Fibroblast of mammary gland (primary cell): ENCODE measurements at regions not wholly inside any gene's neighbourhood (a gene's known extent, or its start where the extent isn't known, plus 50 kb on each side); places are given as distances from the start of the nearest gene placed in this dataset.
"Not testable (repeated sequence)": the region's sequence is repeated elsewhere in the genome, so short reads cannot be mapped to it uniquely, and the experiment has no call there.

ENCODE experiments used
- DNase-seq: peaks from one replicate; pipeline ENCODE4 v3.0.0-alpha.2; 2010; ENCODE audit warnings: low read depth
- H3K4me3 ChIP-seq: 2 replicates; pipeline ENCODE4 v1.5.1; 2011; ENCODE audit warnings: low read depth, mild to moderate bottlenecking, low read length, moderate library complexity; ENCODE audit not compliant: control insufficient read depth
- CTCF ChIP-seq: conservative IDR thresholded peaks from 2 replicates; pipeline ENCODE4 v1.5.1; 2011; ENCODE audit warnings: low read depth, low read length, inconsistent platforms; ENCODE audit not compliant: control insufficient read depth, insufficient read depth

- no peak for TF ChIP-seq CTCF
- no peak overlapping the region for H3K4me3 ChIP-seq
- peak; percentile 15 for DNase-seq
These were observed 435.8 kb downstream of the MRPL39 start for GRCh38 chr21:25171438-25171837.

GRCh38 chr21:25170681-25171080 is 436.6 kb downstream of the MRPL39 start:
- DNase-seq = no peak
- no peak for TF ChIP-seq CTCF
- no peak overlapping the region for H3K4me3 ChIP-seq

- H3K4me3 ChIP-seq = no peak overlapping the region
- DNase-seq = no peak
- TF ChIP-seq CTCF = no peak
These were observed 437.9 kb downstream of the MRPL39 start for GRCh38 chr21:25169370-25169769.

- DNase-seq, H3K4me3 ChIP-seq: not testable (repeated sequence)
These were observed 440.4 kb downstream of the MRPL39 start for GRCh38 chr21:25166904-25167303.

- TF ChIP-seq CTCF = no peak
- no peak for DNase-seq
- H3K4me3 ChIP-seq = no peak overlapping the region
These were observed 445.7 kb downstream of the MRPL39 start for GRCh38 chr21:25161571-25161970.

GRCh38 chr21:25155020-25155419 is 452.3 kb downstream of the MRPL39 start:
- H3K4me3 ChIP-seq, DNase-seq: not testable (repeated sequence)

- TF ChIP-seq CTCF = no peak
- DNase-seq = no peak
- no peak overlapping the region for H3K4me3 ChIP-seq
These were observed 458.3 kb downstream of the MRPL39 start for GRCh38 chr21:25149022-25149421.

- no peak for TF ChIP-seq CTCF
- no peak for DNase-seq
These were observed 467.9 kb downstream of the MRPL39 start for GRCh38 chr21:25139414-25139813.

More at GRCh38 chr21:25139414-25139813, 467.9 kb downstream of the MRPL39 start:
- no peak overlapping the region for H3K4me3 ChIP-seq
